ENCODE measurements at regions not wholly inside any gene's neighbourhood (a gene's known extent, or its start where the extent isn't known, plus 50 kb on each side); places are given as distances from the start of the nearest gene placed in this dataset.

- Mint-ChIP-seq H3K27me3 (no peaks in the 10 kb centered on the region), H3K27ac (no peak overlapping the region), H3K4me3 (no peak overlapping the region), H3K36me3 (no peaks in the 10 kb centered on the region), H3K4me1 (no peaks in the 10 kb centered on the region), H3K9me3 (peaks cover 1% of the 10 kb centered on the region)
- no peak for ATAC-seq (ENCODE audit: low read depth)
- no peak for DNase-seq (ENCODE audit: low spot score in 2 of 2)
These were observed 223.0 kb upstream of the DPH6 start for GRCh38 chr15:35768949-35769348.

GRCh38 chr15:35769656-35770055 is 223.7 kb upstream of the DPH6 start:
- ATAC-seq (ENCODE audit: low read depth) = no peak

DNA sequence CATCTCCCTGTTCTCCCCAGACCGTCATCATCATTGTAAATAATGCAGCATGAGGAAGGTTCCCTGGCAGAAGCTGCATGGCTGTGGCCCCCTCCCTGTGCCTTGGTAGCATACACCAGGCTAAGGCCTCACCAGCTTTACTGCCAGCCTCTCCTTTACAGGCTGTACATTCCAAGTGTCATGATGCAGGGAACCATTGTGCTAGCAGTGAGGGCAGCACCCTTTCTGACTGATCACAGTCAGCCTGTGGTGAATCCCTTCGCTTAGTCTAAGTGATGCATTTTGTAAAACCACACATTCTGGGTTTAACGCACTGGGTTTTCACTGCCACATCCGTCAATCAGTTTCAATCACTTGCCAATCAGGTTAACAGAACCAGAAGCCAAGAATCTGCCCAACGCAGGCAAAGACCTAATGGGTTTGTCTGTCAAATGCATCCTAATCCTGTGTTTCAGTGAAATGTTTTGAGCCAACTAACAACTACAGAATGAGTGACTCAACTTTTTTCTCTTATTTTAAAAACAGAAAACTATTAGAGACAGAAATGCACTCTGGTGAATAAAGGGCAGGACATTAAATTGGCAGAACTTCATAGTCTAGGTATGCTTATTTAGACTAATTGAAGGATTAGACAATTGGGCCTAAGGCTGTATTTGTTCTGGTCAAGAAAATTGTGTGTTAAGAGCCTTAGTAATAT is 225.9 kb upstream of the DPH6 start:
- no peak overlapping the region for H3K4me3 Mint-ChIP-seq
- no peaks in the 10 kb centered on the region for H3K4me1 Mint-ChIP-seq
- H3K27me3 Mint-ChIP-seq = peaks cover 1% of the 10 kb centered on the region
- no peaks in the 10 kb centered on the region for H3K36me3 Mint-ChIP-seq
- H3K27ac Mint-ChIP-seq = no peak overlapping the region
- DNase-seq (ENCODE audit: low spot score in 2 of 2) (no peak), ATAC-seq (ENCODE audit: low read depth) (no peak)
- H3K9me3 Mint-ChIP-seq = peaks cover 1% of the 10 kb centered on the region

More at GRCh38 chr15:35769656-35770055, 223.7 kb upstream of the DPH6 start:
- Mint-ChIP-seq H3K27me3 (no peaks in the 10 kb centered on the region), H3K27ac (no peak overlapping the region), H3K4me1 (no peaks in the 10 kb centered on the region), H3K36me3 (no peaks in the 10 kb centered on the region), H3K4me3 (no peak overlapping the region), H3K9me3 (peaks cover 1% of the 10 kb centered on the region)
- DNase-seq (ENCODE audit: low spot score in 2 of 2) = no peak

- H3K4me1 Mint-ChIP-seq = no peaks in the 10 kb centered on the region
- no peaks in the 10 kb centered on the region for H3K36me3 Mint-ChIP-seq
- H3K4me3 Mint-ChIP-seq = no peak overlapping the region
- ATAC-seq (ENCODE audit: low read depth) (no peak), DNase-seq (ENCODE audit: low spot score in 2 of 2) (no peak)
- peaks cover 1% of the 10 kb centered on the region for H3K9me3 Mint-ChIP-seq
- H3K27ac Mint-ChIP-seq = no peak overlapping the region
- peaks cover 1% of the 10 kb centered on the region for H3K27me3 Mint-ChIP-seq
These were observed 228.7 kb upstream of the DPH6 start for GRCh38 chr15:35774653-35775052.

GRCh38 chr15:35775471-35775870 is 229.5 kb upstream of the DPH6 start:
- peaks cover 1% of the 10 kb centered on the region for H3K27me3 Mint-ChIP-seq
- no peak overlapping the region for H3K4me3 Mint-ChIP-seq
- no peak overlapping the region for H3K27ac Mint-ChIP-seq
- H3K9me3 Mint-ChIP-seq = no peaks in the 10 kb centered on the region
- no peak for ATAC-seq (ENCODE audit: low read depth)
- no peaks in the 10 kb centered on the region for H3K4me1 Mint-ChIP-seq
- DNase-seq (ENCODE audit: low spot score in 2 of 2) = no peak
- H3K36me3 Mint-ChIP-seq = no peaks in the 10 kb centered on the region

DNA sequence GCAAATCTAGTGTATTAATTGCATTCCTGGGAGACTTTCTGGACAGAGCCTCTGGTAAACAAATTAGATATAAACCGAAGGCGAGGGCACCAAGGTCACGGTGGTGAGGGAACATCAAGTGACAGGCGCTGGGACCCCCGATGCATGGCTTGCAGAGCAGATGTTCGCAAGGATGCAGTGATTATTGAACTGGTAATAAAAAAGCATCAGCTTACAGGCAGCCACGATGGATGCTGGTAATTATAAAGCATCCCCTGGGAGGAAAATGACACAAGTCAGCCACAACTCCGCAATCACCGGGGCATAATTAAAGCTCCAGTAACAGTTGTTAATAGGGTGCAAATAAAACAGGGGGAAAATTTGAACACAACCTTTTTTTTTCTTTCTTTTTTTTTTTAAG is 231.1 kb upstream of the DPH6 start:
- ATAC-seq (ENCODE audit: low read depth) = no peak
- no peaks in the 10 kb centered on the region for H3K9me3 Mint-ChIP-seq
- H3K27ac Mint-ChIP-seq = no peak overlapping the region
- H3K4me3 Mint-ChIP-seq = no peak overlapping the region
- no peak for DNase-seq (ENCODE audit: low spot score in 2 of 2)
- peaks cover 1% of the 10 kb centered on the region for H3K27me3 Mint-ChIP-seq
- no peaks in the 10 kb centered on the region for H3K36me3 Mint-ChIP-seq
- no peaks in the 10 kb centered on the region for H3K4me1 Mint-ChIP-seq

DNA sequence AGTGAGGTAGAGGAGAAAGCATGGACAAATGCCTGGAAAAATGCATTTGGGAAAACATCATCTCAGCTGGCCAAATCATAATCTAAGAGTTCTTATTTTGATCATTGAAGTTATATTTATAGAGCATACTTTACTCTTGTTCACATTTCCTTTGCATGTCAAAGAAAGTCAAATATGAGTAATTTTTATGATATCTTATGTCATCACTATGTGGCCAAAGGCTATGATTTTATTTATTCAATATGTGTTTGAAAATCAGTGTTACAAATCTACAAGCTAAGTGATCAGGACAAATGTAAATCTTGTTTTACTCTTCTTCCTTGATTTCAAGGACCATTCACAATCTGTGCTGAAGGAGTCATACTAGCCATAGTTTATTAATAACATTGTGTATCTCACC is 237.2 kb upstream of the DPH6 start:
- Mint-ChIP-seq H3K36me3 (no peaks in the 10 kb centered on the region), H3K4me3 (no peak overlapping the region)

DNA sequence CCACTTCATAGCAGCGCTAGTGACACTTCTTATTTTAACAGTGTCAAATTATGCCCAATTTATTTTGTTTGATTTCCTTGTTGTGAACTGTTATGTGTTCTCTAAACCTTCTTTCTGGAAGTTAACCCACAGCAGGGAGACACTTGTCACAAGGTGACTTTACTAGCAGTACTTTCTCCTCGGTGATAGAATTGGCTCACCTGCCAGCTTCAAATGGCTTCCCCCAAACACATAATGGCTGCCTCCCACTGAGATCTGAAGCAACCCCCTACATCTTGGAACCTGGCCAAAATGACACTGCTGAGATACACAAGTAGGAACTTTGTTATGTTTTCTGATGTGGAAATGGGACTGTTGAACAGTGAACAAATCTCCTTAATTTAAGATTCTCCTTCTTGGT is 238.8 kb upstream of the DPH6 start:
- H3K27me3 Mint-ChIP-seq = no peaks in the 10 kb centered on the region
- no peaks in the 10 kb centered on the region for H3K4me1 Mint-ChIP-seq
- H3K4me3 Mint-ChIP-seq = no peak overlapping the region
- no peaks in the 10 kb centered on the region for H3K36me3 Mint-ChIP-seq
- no peak for ATAC-seq (ENCODE audit: low read depth)
- no peak for DNase-seq (ENCODE audit: low spot score in 2 of 2)
- peaks cover 5% of the 10 kb centered on the region for H3K9me3 Mint-ChIP-seq
- H3K27ac Mint-ChIP-seq = no peak overlapping the region

More for the DNA sequence above, 237.2 kb upstream of the DPH6 start:
- DNase-seq (ENCODE audit: low spot score in 2 of 2) (no peak), ATAC-seq (ENCODE audit: low read depth) (no peak)
- Mint-ChIP-seq H3K9me3 (peaks cover 1% of the 10 kb centered on the region), H3K27ac (no peak overlapping the region), H3K27me3 (no peaks in the 10 kb centered on the region), H3K4me1 (no peaks in the 10 kb centered on the region)

- no peaks in the 10 kb centered on the region for H3K27me3 Mint-ChIP-seq
- no peak overlapping the region for H3K27ac Mint-ChIP-seq
- no peak overlapping the region for H3K4me3 Mint-ChIP-seq
- no peaks in the 10 kb centered on the region for H3K9me3 Mint-ChIP-seq
- no peaks in the 10 kb centered on the region for H3K36me3 Mint-ChIP-seq
- no peak for DNase-seq (ENCODE audit: low spot score in 2 of 2)
- no peaks in the 10 kb centered on the region for H3K4me1 Mint-ChIP-seq
- ATAC-seq (ENCODE audit: low read depth) = no peak
These were observed 264.0 kb upstream of the DPH6 start for GRCh38 chr15:35810007-35810406.

- Mint-ChIP-seq H3K27me3 (no peaks in the 10 kb centered on the region), H3K27ac (no peak overlapping the region), H3K4me3 (no peak overlapping the region), H3K9me3 (no peaks in the 10 kb centered on the region), H3K4me1 (no peaks in the 10 kb centered on the region), H3K36me3 (no peaks in the 10 kb centered on the region)
- no peak for DNase-seq (ENCODE audit: low spot score in 2 of 2)
- ATAC-seq (ENCODE audit: low read depth) = no peak
These were observed 267.6 kb upstream of the DPH6 start for GRCh38 chr15:35813573-35813972.

GRCh38 chr15:35818846-35819245 is 272.9 kb upstream of the DPH6 start:
- DNase-seq (ENCODE audit: low spot score in 2 of 2) (no peak), ATAC-seq (ENCODE audit: low read depth) (no peak)
- H3K4me1 Mint-ChIP-seq = no peaks in the 10 kb centered on the region
- H3K27ac Mint-ChIP-seq = no peak overlapping the region
- H3K4me3 Mint-ChIP-seq = no peak overlapping the region
- no peaks in the 10 kb centered on the region for H3K27me3 Mint-ChIP-seq
- no peaks in the 10 kb centered on the region for H3K36me3 Mint-ChIP-seq
- H3K9me3 Mint-ChIP-seq = no peaks in the 10 kb centered on the region

- no peaks in the 10 kb centered on the region for H3K9me3 Mint-ChIP-seq
- DNase-seq (ENCODE audit: low spot score in 2 of 2) = no peak
- no peak overlapping the region for H3K4me3 Mint-ChIP-seq
- no peak for ATAC-seq (ENCODE audit: low read depth)
- H3K27ac Mint-ChIP-seq = no peak overlapping the region
- no peaks in the 10 kb centered on the region for H3K4me1 Mint-ChIP-seq
- H3K36me3 Mint-ChIP-seq = no peaks in the 10 kb centered on the region
- H3K27me3 Mint-ChIP-seq = no peaks in the 10 kb centered on the region
These were observed 276.2 kb upstream of the DPH6 start for GRCh38 chr15:35822153-35822552.

DNA sequence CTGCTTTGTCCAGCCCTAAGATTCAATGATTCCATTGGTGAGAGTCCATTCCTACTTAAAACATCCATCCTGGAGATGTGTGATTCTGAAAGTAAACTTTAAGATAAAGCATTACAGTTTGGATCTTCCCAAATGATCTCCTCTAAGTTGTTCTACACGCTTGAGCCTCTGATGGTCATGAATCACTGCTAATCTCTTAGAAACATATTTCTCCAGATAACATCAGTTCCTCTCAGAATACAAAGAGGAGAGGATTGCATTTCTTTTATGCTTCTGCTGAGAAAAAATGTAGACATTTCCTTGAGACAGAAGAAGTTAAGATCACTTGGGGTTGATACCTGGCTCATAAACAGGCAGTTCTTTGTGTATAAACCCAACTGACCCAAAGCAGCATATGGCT is 281.2 kb upstream of the DPH6 start:
- no peaks in the 10 kb centered on the region for H3K27me3 Mint-ChIP-seq
- no peaks in the 10 kb centered on the region for H3K36me3 Mint-ChIP-seq
- DNase-seq (ENCODE audit: low spot score in 2 of 2) (no peak), ATAC-seq (ENCODE audit: low read depth) (no peak)
- no peak overlapping the region for H3K4me3 Mint-ChIP-seq
- no peaks in the 10 kb centered on the region for H3K9me3 Mint-ChIP-seq
- no peaks in the 10 kb centered on the region for H3K4me1 Mint-ChIP-seq
- H3K27ac Mint-ChIP-seq = no peak overlapping the region

GRCh38 chr15:35827911-35828310 is 281.9 kb upstream of the DPH6 start:
- Mint-ChIP-seq H3K4me3 (no peak overlapping the region), H3K27ac (no peak overlapping the region), H3K9me3 (no peaks in the 10 kb centered on the region), H3K4me1 (no peaks in the 10 kb centered on the region), H3K36me3 (no peaks in the 10 kb centered on the region), H3K27me3 (no peaks in the 10 kb centered on the region)
- ATAC-seq (ENCODE audit: low read depth) (no peak), DNase-seq (ENCODE audit: low spot score in 2 of 2) (no peak)

DNA sequence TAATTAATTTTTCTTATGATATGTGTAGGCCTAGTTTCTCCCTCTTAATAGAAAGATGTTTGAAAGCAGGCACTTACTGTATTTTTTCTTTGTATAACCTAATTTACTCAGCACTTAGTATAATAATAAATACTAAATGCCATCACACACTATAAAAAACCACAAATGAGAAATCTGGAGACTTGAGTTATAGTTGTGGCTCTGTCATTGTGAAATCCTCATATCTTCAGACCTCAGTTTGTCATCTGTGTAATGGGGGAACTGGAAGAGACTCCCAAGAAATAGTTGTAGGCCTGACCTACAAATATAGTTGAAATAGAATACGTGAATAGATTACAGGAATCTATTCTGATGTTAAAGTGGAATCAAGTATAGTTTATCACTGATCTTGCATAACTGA is 287.6 kb upstream of the DPH6 start:
- DNase-seq (ENCODE audit: low spot score in 2 of 2) (no peak), ATAC-seq (ENCODE audit: low read depth) (no peak)
- Mint-ChIP-seq H3K27ac (no peak overlapping the region), H3K36me3 (no peaks in the 10 kb centered on the region), H3K9me3 (no peaks in the 10 kb centered on the region), H3K27me3 (peaks cover 1% of the 10 kb centered on the region), H3K4me3 (no peak overlapping the region), H3K4me1 (no peaks in the 10 kb centered on the region)
